NCI-H2029 treated with DMSO at 0.1 percent for 48 hours (cell line): ENCODE measurements at regions not wholly inside any gene's neighbourhood (a gene's known extent, or its start where the extent isn't known, plus 50 kb on each side); places are given as distances from the start of the nearest gene placed in this dataset.
"Not testable (repeated sequence)": the region's sequence is repeated elsewhere in the genome, so short reads cannot be mapped to it uniquely, and the experiment has no call there.

Source experiments
- DNase-seq: peaks from one replicate; lab custom pipeline; 2025; lab: John Stamatoyannopoulos, UW

- no peak for DNase-seq
These were observed 189.5 kb downstream of the ERCC6L2 start for GRCh38 chr9:96064826-96065481.

GRCh38 chr9:96062854-96063253 is 187.4 kb downstream of the ERCC6L2 start:
- no peak for DNase-seq

DNA sequence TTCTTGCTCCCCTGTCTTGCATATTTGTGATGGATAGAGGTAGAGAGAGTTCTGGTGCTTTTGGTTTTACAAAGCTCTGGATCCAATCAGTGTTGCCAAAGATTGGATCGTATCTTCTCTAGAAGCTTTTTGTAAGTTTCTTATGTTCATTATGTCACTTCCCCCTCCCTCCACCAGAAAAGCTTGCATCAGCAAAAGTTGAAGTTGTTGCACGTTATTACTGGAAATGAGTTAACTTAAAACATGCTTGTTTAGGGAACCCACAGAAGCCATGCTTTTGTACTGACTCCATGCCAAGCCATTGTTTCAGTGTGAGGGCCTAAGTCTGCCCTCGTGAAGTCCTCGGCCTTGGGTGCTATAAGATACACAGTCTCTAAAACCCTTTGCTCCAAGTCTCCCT is 186.5 kb downstream of the ERCC6L2 start:
- DNase-seq = no peak

GRCh38 chr9:96061293-96061987 is 185.9 kb downstream of the ERCC6L2 start:
- no peak for DNase-seq

- no peak for DNase-seq
These were observed 182.7 kb downstream of the ERCC6L2 start for GRCh38 chr9:96058218-96058617.

GRCh38 chr9:96057155-96057554 is 181.7 kb downstream of the ERCC6L2 start:
- no peak for DNase-seq

GRCh38 chr9:96056226-96056625 is 180.7 kb downstream of the ERCC6L2 start:
- DNase-seq = no peak

DNA sequence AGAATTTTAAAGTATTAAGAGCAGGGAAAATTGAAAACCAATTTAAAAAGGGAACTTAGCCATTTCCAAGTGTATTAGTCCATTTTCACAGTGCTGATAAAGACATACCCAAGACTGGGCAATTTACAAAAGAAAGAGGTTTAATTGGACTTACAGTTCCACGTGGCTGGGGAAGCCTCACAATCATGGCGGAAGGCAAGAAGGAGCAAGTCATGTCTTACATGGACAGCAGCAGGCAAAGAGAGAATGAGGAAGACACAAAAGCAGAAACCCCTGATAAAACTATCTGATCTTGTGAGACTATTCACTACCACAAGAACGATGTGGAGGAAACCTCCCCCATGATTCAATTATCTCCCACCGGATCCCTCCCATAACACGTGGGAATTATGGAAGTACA is 178.8 kb downstream of the ERCC6L2 start:
- DNase-seq = not testable (repeated sequence)

GRCh38 chr9:96052686-96053085 is 177.2 kb downstream of the ERCC6L2 start:
- DNase-seq = no peak

DNA sequence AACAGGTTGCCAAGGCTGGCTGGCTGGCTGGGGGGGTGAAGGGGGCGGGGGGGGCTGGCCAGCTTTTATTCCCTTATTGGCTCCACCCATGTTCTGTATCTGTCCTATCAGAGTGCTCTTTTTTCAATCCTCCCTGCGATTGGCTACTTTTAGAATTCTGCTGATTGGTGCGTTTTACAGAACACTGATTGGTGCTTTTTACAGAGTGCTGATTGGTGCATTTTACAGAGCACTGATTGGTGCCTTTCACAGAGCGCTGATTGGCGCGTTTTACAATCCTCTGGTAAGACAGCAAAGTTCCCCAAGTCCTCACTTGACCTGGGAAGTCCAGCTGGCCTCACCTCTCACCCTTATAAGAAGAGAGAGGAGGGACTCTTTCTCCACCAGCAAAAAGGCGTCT is 175.9 kb downstream of the ERCC6L2 start:
- DNase-seq = no peak

- no peak for DNase-seq
These were observed 175.3 kb downstream of the ERCC6L2 start for GRCh38 chr9:96050861-96051155.

GRCh38 chr9:96050048-96050860 is 174.8 kb downstream of the ERCC6L2 start:
- no peak for DNase-seq

- no peak for DNase-seq
These were observed 173.7 kb downstream of the ERCC6L2 start for GRCh38 chr9:96048956-96049831.

- no peak for DNase-seq
These were observed 172.8 kb downstream of the ERCC6L2 start for GRCh38 chr9:96048104-96048955.

DNA sequence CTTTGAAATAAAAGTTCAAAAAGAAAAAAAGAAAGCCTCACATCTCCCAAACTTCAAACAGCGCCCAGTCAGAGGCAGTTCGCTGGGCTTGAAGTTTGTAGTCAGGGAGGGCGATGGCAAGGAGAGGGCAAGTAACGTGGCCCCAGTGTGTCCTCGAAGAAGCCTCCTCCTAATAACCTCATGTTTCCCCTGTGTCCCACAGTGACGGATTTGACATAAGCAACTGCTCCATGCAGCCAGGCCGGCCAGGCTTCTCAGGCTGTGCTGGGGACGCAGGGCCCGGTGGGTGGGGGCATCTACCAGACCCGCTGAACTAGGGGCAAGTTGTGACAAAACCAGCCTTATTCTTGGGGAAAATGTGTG is 172.2 kb downstream of the ERCC6L2 start:
- DNase-seq = no peak

- no peak for DNase-seq
These were observed 171.7 kb downstream of the ERCC6L2 start for GRCh38 chr9:96047116-96047639.

GRCh38 chr9:96045811-96046210 is 170.3 kb downstream of the ERCC6L2 start:
- DNase-seq = no peak

DNA sequence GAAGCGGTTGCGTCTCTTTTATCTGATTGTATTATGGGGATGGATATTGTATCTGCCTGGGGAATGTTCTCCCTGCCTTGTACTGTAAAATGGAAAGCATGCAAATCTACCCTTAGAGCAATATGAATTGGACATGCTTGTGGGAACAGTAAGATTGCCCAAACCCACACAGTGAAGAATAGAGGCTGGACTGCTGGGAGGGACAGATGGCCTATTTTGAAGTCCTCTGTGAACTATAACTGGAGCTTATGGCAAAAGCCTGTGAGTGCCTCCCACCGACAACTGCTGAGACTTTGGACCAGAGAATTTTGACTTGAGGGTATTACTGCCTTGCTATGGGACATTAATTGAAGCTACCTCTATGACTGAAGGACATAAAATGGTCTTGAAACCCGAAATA is 168.9 kb downstream of the ERCC6L2 start:
- no peak for DNase-seq

GRCh38 chr9:96040591-96041461 is 165.3 kb downstream of the ERCC6L2 start:
- no peak for DNase-seq

GRCh38 chr9:96038914-96039313 is 163.4 kb downstream of the ERCC6L2 start:
- DNase-seq = no peak
